Endothelial cell (in vitro differentiated cells): ENCODE measurements at regions not wholly inside any gene's neighbourhood (a gene's known extent, or its start where the extent isn't known, plus 50 kb on each side); places are given as distances from the start of the nearest gene placed in this dataset.

Experiments used
- DNase-seq: peaks from one replicate; pipeline ENCODE4 v3.0.0; 2021; ENCODE audit warnings: low spot score
- H3K27ac Mint-ChIP-seq: one replicate; pipeline ENCODE4 v1.8.0; 2021; ENCODE audit warnings: mixed read lengths, inconsistent platforms; ENCODE audit not compliant: unreplicated experiment
- H3K27me3 Mint-ChIP-seq: one replicate; pipeline ENCODE4 v1.8.0; 2021; ENCODE audit warnings: mild to moderate bottlenecking, moderate library complexity, mixed read lengths, inconsistent platforms; ENCODE audit not compliant: unreplicated experiment
- H3K36me3 Mint-ChIP-seq: one replicate; pipeline ENCODE4 v1.8.0; 2021; ENCODE audit warnings: mild to moderate bottlenecking, low read depth, mixed read lengths, inconsistent platforms; ENCODE audit not compliant: unreplicated experiment
- H3K4me1 Mint-ChIP-seq: one replicate; pipeline ENCODE4 v1.8.0; 2021; ENCODE audit warnings: mild to moderate bottlenecking, mixed read lengths, inconsistent platforms; ENCODE audit not compliant: unreplicated experiment
- H3K4me3 Mint-ChIP-seq: one replicate; pipeline ENCODE4 v1.8.0; 2021; ENCODE audit warnings: mild to moderate bottlenecking, mixed read lengths, inconsistent platforms; ENCODE audit not compliant: unreplicated experiment
- H3K9me3 Mint-ChIP-seq: one replicate; pipeline ENCODE4 v1.8.0; 2021; ENCODE audit warnings: mixed read lengths, inconsistent platforms; ENCODE audit not compliant: unreplicated experiment
- CTCF ChIP-seq: fragments of 200-600 bp; sonication (generic); IDR thresholded peaks from one replicate; pipeline ENCODE4 v1.5.0; 2021; ENCODE audit warnings: antibody characterized with exemption; ENCODE audit not compliant: unreplicated experiment

GRCh38 chr1:63129184-63129583, 193.2 kb upstream of the FOXD3 start:
- Mint-ChIP-seq H3K4me1 (no peaks in the 10 kb centered on the region), H3K27me3 (peaks cover 1% of the 10 kb centered on the region), H3K27ac (no peak overlapping the region), H3K36me3 (no peaks in the 10 kb centered on the region), H3K4me3 (no peak overlapping the region), H3K9me3 (no peaks in the 10 kb centered on the region)
- no peak for TF ChIP-seq CTCF
- no peak for DNase-seq

- H3K4me1 Mint-ChIP-seq: no peaks in the 10 kb centered on the region
- H3K9me3 Mint-ChIP-seq: no peaks in the 10 kb centered on the region
- DNase-seq: no peak
- no peaks in the 10 kb centered on the region for H3K36me3 Mint-ChIP-seq
- TF ChIP-seq CTCF: no peak
- H3K27me3 Mint-ChIP-seq: peaks cover 1% of the 10 kb centered on the region
- H3K4me3 Mint-ChIP-seq: no peak overlapping the region
- no peak overlapping the region for H3K27ac Mint-ChIP-seq
Observed at GRCh38 chr1:63129855-63130254, 192.5 kb upstream of the FOXD3 start.

GRCh38 chr1:63134501-63135173, 187.7 kb upstream of the FOXD3 start:
- Mint-ChIP-seq H3K4me1 (no peaks in the 10 kb centered on the region), H3K27ac (no peak overlapping the region), H3K27me3 (peaks cover 1% of the 10 kb centered on the region), H3K9me3 (no peaks in the 10 kb centered on the region), H3K4me3 (no peak overlapping the region), H3K36me3 (no peaks in the 10 kb centered on the region)
- DNase-seq: no peak
- TF ChIP-seq CTCF: no peak

GRCh38 chr1:63135174-63135512, 187.2 kb upstream of the FOXD3 start:
- Mint-ChIP-seq H3K36me3 (no peaks in the 10 kb centered on the region), H3K27me3 (peaks cover 1% of the 10 kb centered on the region), H3K9me3 (no peaks in the 10 kb centered on the region), H3K27ac (no peak overlapping the region), H3K4me1 (no peaks in the 10 kb centered on the region), H3K4me3 (no peak overlapping the region)
- TF ChIP-seq CTCF: no peak
- DNase-seq: no peak

- no peak overlapping the region for H3K4me3 Mint-ChIP-seq
- no peak for DNase-seq
- no peak overlapping the region for H3K27ac Mint-ChIP-seq
- H3K36me3 Mint-ChIP-seq: no peaks in the 10 kb centered on the region
- no peaks in the 10 kb centered on the region for H3K4me1 Mint-ChIP-seq
- no peaks in the 10 kb centered on the region for H3K9me3 Mint-ChIP-seq
- peaks cover 1% of the 10 kb centered on the region for H3K27me3 Mint-ChIP-seq
- TF ChIP-seq CTCF: no peak
Observed at GRCh38 chr1:63135801-63136200, 186.6 kb upstream of the FOXD3 start.
